ENCODE measurements at regions not wholly inside any gene's neighbourhood (a gene's known extent, or its start where the extent isn't known, plus 50 kb on each side); places are given as distances from the start of the nearest gene placed in this dataset.

- no peaks in the 10 kb centered on the region for H4K20me1 ChIP-seq (replicated peaks; ENCODE audit: control insufficient read depth, extremely low read depth, insufficient read depth, low read length)
- no TSS peak for BruUV-seq (replicated peaks)
- TF ChIP-seq JUN (IDR thresholded peaks at IDR 0.05; ENCODE audit: borderline replicate concordance, insufficient read depth, insufficient read length, low read depth), result no peak
- no peak for TF ChIP-seq POLR2AphosphoS5 (IDR thresholded peaks at IDR 0.05; ENCODE audit: insufficient read depth, low read depth, low read length)
- TF ChIP-seq FOS (IDR thresholded peaks at IDR 0.05; ENCODE audit: borderline replicate concordance, insufficient read depth, low read length), result no peak
- no peak for TF ChIP-seq GATA2 (IDR thresholded peaks at IDR 0.05; ENCODE audit: insufficient read depth, insufficient read length, low read depth, low read length)
- TF ChIP-seq MYC (IDR thresholded peaks at IDR 0.05; ENCODE audit: low read depth, low read length), result no peak
- POLR2A ChIA-PET, result no interaction called here
- no peak overlapping the region for H3K9ac ChIP-seq (replicated peaks; ENCODE audit: extremely low read depth, insufficient read depth, low read length)
- dilution Hi-C loops (cut with MboI; ENCODE audit: extremely low pct_ligation_motif_present, low sequenced_read_pairs) (no loop called here), intact Hi-C loops (cut with micrococcal nuclease) (no loop called here)
- no peak overlapping the region for H3K27ac ChIP-seq (ENCODE audit: insufficient read depth, low read depth, low read length)
- no peak overlapping the region for H3K4me2 ChIP-seq (ENCODE audit: insufficient read depth, low read length)
- no peaks in the 10 kb centered on the region for H3K4me1 ChIP-seq (ENCODE audit: control insufficient read depth, extremely low read depth, insufficient read depth, low read length)
- H3K36me3 ChIP-seq (ENCODE audit: control insufficient read depth in 2 of 2, extremely low read depth in 1 of 2, insufficient read depth in 2 of 2, low read length in 2 of 2), result no peaks in the 10 kb centered on the region
- H3K79me2 ChIP-seq (ENCODE audit: control insufficient read depth, insufficient read depth, low read length), result no peaks in the 10 kb centered on the region
- H3K27me3 ChIP-seq (ENCODE audit: control insufficient read depth in 2 of 2, insufficient read depth in 2 of 2, low read length in 2 of 2), result no peaks in the 10 kb centered on the region
- no peak overlapping the region for H2AFZ ChIP-seq (ENCODE audit: low read depth, low read length)
- FAIRE-seq (no peak), DNase-seq (ENCODE audit: low read depth, low spot score) (no peak)
- CTCF ChIA-PET, result interaction anchor here (0.8 to 1.3 kb wide), 2 partner anchors 10 to 384 kb away, joined by 3 to 4 read pairs; no protein-coding TSS in a partner anchor
- no peak overlapping the region for H3K4me3 ChIP-seq (replicated peaks in 1 of 3; ENCODE audit: insufficient read depth in 1 of 3, low read depth in 1 of 3, low read length in 3 of 3)
- H3K9me3 ChIP-seq (replicated peaks; ENCODE audit: control insufficient read depth, insufficient read depth, low read length), result no peaks in the 10 kb centered on the region
- no peaks in the 10 kb centered on the region for H3K9me1 ChIP-seq (replicated peaks; ENCODE audit: control insufficient read depth, extremely low read depth, insufficient read depth, low read length)
These were observed 218.5 kb upstream of the ZC3H12A start for GRCh38 chr1:37255868-37256267.

- Histone ChIP-seq H3K4me1 (ENCODE audit: control insufficient read depth, extremely low read depth, insufficient read depth, low read length) (no peaks in the 10 kb centered on the region), H3K27me3 (ENCODE audit: control insufficient read depth in 2 of 2, insufficient read depth in 2 of 2, low read length in 2 of 2) (no peaks in the 10 kb centered on the region), H3K9me1 (replicated peaks; ENCODE audit: control insufficient read depth, extremely low read depth, insufficient read depth, low read length) (no peaks in the 10 kb centered on the region), H3K4me3 (replicated peaks in 1 of 3; ENCODE audit: insufficient read depth in 1 of 3, low read depth in 1 of 3, low read length in 3 of 3) (no peak overlapping the region), H3K79me2 (ENCODE audit: control insufficient read depth, insufficient read depth, low read length) (no peaks in the 10 kb centered on the region), H3K9me3 (replicated peaks; ENCODE audit: control insufficient read depth, insufficient read depth, low read length) (no peaks in the 10 kb centered on the region), H2AFZ (ENCODE audit: low read depth, low read length) (no peak overlapping the region), H3K4me2 (ENCODE audit: insufficient read depth, low read length) (no peak overlapping the region), H3K9ac (replicated peaks; ENCODE audit: extremely low read depth, insufficient read depth, low read length) (no peak overlapping the region), H3K27ac (ENCODE audit: insufficient read depth, low read depth, low read length) (no peak overlapping the region), H3K36me3 (ENCODE audit: control insufficient read depth in 2 of 2, extremely low read depth in 1 of 2, insufficient read depth in 2 of 2, low read length in 2 of 2) (no peaks in the 10 kb centered on the region), H4K20me1 (replicated peaks; ENCODE audit: control insufficient read depth, extremely low read depth, insufficient read depth, low read length) (no peaks in the 10 kb centered on the region)
- dilution Hi-C loops (cut with MboI; ENCODE audit: extremely low pct_ligation_motif_present, low sequenced_read_pairs) (no loop called here), intact Hi-C loops (cut with micrococcal nuclease) (no loop called here)
- DNase-seq (ENCODE audit: low read depth, low spot score) (no peak), FAIRE-seq (no peak)
- POLR2A ChIA-PET, result no interaction called here
- no TSS peak for BruUV-seq (replicated peaks)
- CTCF ChIA-PET, result no interaction called here
- TF ChIP-seq JUN (IDR thresholded peaks at IDR 0.05; ENCODE audit: borderline replicate concordance, insufficient read depth, insufficient read length, low read depth) (no peak), MYC (IDR thresholded peaks at IDR 0.05; ENCODE audit: low read depth, low read length) (no peak), MAX (IDR thresholded peaks at IDR 0.05; ENCODE audit: insufficient read depth, insufficient read length) (no peak), GATA2 (IDR thresholded peaks at IDR 0.05; ENCODE audit: insufficient read depth, insufficient read length, low read depth, low read length) (no peak), POLR2A (IDR thresholded peaks at IDR 0.05; ENCODE audit: low read depth, low read length) (no peak), EZH2 (IDR thresholded peaks at IDR 0.05; ENCODE audit: borderline replicate concordance, low read depth, low read length, severe bottlenecking) (no peak), POLR2AphosphoS5 (IDR thresholded peaks at IDR 0.05; ENCODE audit: insufficient read depth, low read depth, low read length) (no peak), FOS (IDR thresholded peaks at IDR 0.05; ENCODE audit: borderline replicate concordance, insufficient read depth, low read length) (no peak), CTCF (IDR thresholded peaks at IDR 0.05; ENCODE audit: extremely low read depth in 1 of 2, insufficient read depth in 1 of 2, low read depth in 1 of 2, low read length in 2 of 2) (no peak)
These were observed 216.7 kb upstream of the ZC3H12A start for GRCh38 chr1:37257646-37258045.

All from endothelial cell of umbilical vein (primary cell).